HL-60 (cell line): ENCODE measurements at regions not wholly inside any gene's neighbourhood (a gene's known extent, or its start where the extent isn't known, plus 50 kb on each side); places are given as distances from the start of the nearest gene placed in this dataset.

ENCODE experiments used
- DNase-seq, 2 experiments: peaks; one replicate each; pipeline ENCODE4 v3.0.0-alpha.2; 2010 to 2020; ENCODE audit warnings: low read depth in 1 of 2, low spot score in 1 of 2
- H3K27ac ChIP-seq: fragments of 250-450 bp; sonication (Bioruptor Pico); replicated peaks from 2 replicates; pipeline ENCODE4 v1.5.1; 2020; ENCODE audit warnings: mild to moderate bottlenecking, moderate library complexity
- H3K27me3 ChIP-seq: fragments of 250-450 bp; sonication (Bioruptor Pico); 2 replicates; pipeline ENCODE4 v1.5.1; 2021; ENCODE audit warnings: mild to moderate bottlenecking, moderate library complexity; ENCODE audit not compliant: insufficient read depth, poor library complexity, severe bottlenecking
- H3K4me3 ChIP-seq: replicated peaks from 2 replicates; pipeline ENCODE4 v1.5.1; 2011; ENCODE audit warnings: mild to moderate bottlenecking, control low read depth, low read length; ENCODE audit not compliant: insufficient read depth
- GABPA ChIP-seq: IDR thresholded peaks from 2 replicates; pipeline ENCODE4 v1.6.1; 2012; ENCODE audit warnings: low read depth
- POLR2AphosphoS5 ChIP-seq: IDR thresholded peaks from 2 replicates; pipeline ENCODE4 v1.6.1; 2012; ENCODE audit warnings: low read depth
- SPI1 ChIP-seq: IDR thresholded peaks from 2 replicates; pipeline ENCODE4 v1.6.1; 2012; ENCODE audit warnings: low read depth, mild to moderate bottlenecking, borderline replicate concordance
- TF ChIP-seq, protein P1 (sequence below): IDR thresholded peaks from one replicate; pipeline ENCODE4 v1.5.1; 2011; ENCODE audit warnings: low read length, control low read depth, inconsistent platforms; ENCODE audit not compliant: insufficient read depth
- TF ChIP-seq, protein P2 (sequence below): IDR thresholded peaks from 2 replicates; pipeline ENCODE4 v1.6.1; 2012; ENCODE audit warnings: low read depth; ENCODE audit not compliant: insufficient replicate concordance

DNA sequence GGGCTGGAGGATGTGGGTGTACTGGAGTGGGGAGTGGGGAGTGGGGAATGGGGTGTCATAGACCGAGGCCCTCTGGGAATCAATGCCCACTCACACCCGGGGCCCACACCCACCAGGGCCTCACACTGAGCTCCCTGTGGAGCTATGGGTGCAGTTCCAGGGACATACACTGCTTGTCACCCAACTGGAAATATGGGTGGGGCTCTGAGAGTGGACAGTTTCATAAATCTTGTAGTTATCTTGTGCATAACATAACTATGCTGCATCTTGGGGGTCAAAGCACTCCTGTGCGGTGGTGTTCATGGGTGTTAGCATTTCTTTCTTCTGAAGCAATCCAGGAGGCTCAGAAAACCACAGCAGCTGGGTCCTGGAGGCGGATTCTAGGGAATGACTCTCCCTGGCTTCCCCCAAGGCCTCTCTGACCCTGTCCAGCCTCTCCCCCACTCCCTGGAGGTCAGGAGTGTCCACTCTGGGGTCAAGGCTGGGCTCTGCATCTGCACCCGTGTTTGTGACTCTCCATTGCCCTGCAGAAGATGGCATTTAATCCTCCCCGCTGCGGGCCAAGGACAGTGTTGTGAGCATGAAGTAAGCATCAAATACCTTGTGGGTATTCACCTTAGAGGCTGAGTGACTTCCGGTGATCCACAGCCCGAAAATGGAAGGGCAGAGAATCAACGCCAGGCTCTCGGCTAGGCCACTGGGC is 172.5 kb downstream of the CTTN start:
- H3K27me3 ChIP-seq, result no peaks in the 10 kb centered on the region
- TF ChIP-seq GABPA (no peak), SPI1 (no peak)
- no peak for DNase-seq

DNA sequence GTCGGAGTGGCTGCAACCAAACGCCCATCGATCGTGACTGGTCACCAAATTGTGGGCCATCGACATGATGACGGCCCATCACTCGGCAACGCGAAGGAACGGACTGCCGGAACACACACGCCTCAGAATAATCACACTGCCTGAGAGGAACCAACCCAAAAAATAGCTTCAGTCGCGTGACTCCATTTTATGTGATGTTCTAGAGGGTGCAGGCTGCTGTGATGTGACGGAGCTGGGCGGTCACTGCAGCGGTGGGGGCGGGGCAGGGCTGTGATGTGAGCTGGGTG is 174.6 kb downstream of the CTTN start:
- H3K4me3 ChIP-seq, result no peak overlapping the region
- no peak overlapping the region for H3K27ac ChIP-seq
- TF ChIP-seq SPI1, result no peak
- TF ChIP-seq, protein P1, sequence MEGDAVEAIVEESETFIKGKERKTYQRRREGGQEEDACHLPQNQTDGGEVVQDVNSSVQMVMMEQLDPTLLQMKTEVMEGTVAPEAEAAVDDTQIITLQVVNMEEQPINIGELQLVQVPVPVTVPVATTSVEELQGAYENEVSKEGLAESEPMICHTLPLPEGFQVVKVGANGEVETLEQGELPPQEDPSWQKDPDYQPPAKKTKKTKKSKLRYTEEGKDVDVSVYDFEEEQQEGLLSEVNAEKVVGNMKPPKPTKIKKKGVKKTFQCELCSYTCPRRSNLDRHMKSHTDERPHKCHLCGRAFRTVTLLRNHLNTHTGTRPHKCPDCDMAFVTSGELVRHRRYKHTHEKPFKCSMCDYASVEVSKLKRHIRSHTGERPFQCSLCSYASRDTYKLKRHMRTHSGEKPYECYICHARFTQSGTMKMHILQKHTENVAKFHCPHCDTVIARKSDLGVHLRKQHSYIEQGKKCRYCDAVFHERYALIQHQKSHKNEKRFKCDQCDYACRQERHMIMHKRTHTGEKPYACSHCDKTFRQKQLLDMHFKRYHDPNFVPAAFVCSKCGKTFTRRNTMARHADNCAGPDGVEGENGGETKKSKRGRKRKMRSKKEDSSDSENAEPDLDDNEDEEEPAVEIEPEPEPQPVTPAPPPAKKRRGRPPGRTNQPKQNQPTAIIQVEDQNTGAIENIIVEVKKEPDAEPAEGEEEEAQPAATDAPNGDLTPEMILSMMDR, result no peak
- TF ChIP-seq GABPA, result no peak
- TF ChIP-seq, protein P2, sequence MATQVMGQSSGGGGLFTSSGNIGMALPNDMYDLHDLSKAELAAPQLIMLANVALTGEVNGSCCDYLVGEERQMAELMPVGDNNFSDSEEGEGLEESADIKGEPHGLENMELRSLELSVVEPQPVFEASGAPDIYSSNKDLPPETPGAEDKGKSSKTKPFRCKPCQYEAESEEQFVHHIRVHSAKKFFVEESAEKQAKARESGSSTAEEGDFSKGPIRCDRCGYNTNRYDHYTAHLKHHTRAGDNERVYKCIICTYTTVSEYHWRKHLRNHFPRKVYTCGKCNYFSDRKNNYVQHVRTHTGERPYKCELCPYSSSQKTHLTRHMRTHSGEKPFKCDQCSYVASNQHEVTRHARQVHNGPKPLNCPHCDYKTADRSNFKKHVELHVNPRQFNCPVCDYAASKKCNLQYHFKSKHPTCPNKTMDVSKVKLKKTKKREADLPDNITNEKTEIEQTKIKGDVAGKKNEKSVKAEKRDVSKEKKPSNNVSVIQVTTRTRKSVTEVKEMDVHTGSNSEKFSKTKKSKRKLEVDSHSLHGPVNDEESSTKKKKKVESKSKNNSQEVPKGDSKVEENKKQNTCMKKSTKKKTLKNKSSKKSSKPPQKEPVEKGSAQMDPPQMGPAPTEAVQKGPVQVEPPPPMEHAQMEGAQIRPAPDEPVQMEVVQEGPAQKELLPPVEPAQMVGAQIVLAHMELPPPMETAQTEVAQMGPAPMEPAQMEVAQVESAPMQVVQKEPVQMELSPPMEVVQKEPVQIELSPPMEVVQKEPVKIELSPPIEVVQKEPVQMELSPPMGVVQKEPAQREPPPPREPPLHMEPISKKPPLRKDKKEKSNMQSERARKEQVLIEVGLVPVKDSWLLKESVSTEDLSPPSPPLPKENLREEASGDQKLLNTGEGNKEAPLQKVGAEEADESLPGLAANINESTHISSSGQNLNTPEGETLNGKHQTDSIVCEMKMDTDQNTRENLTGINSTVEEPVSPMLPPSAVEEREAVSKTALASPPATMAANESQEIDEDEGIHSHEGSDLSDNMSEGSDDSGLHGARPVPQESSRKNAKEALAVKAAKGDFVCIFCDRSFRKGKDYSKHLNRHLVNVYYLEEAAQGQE, result no peak
- no peak for TF ChIP-seq POLR2AphosphoS5
- H3K27me3 ChIP-seq, result no peaks in the 10 kb centered on the region
- DNase-seq, result no peak

More for the DNA sequence above, 172.5 kb downstream of the CTTN start:
- Histone ChIP-seq H3K27ac (no peak overlapping the region), H3K4me3 (no peak overlapping the region)

DNA sequence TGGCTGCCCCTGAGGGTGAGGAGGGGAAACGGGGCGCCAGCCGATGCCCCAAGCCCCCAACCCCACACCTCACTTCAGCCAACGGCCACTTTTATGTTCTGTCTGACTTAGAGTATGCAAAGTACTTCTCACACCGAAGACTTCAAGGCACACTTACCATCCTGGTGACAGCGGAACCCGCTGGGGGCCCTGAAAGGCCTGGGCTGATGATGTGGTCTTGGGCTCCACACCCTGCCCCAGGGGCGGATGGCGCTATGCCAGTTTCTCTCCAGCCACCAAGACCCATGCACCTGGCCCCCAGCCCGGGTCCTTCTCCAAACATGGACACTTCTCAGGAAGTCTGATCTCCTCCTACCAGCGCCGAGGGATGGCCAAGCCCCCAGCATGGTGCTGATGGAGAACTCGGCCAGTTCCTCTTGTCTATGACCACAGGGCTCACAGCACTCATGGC is 175.4 kb downstream of the CTTN start:
- no peak overlapping the region for H3K27ac ChIP-seq
- no peak for DNase-seq
- H3K27me3 ChIP-seq, result no peaks in the 10 kb centered on the region
- TF ChIP-seq, protein P2, result no peak
- H3K4me3 ChIP-seq, result no peak overlapping the region

DNA sequence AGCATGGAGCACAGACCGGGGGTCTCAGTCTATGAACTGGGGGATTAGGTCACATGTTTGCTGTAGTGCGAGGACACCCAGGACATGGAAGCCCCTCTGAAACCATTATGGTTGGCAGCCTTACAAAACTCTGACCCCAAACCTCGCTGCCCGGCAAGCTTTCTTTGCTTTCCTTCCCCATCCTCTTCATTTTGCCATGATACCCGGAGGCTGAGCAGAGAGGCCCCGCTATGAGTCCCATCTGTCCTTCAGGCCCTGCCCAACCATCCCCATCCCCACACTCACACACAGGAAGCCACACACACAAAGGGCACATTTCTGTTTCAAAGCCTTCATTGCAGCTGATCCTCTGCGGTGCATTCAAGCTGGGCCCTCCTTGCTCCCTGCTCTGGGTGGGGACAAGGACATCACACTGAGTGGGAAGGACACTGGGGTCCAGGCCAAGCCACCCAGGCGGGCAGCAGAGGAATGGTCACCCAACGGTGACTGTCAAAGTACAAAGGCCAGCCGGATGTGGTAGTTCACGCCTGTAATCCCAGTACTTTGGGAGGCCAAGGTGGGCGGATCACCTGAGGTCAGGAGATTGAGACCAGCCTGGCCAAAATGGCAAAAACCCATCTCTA is 176.5 kb downstream of the CTTN start:
- Histone ChIP-seq H3K27ac (no peak overlapping the region), H3K4me3 (no peak overlapping the region), H3K27me3 (no peaks in the 10 kb centered on the region)
- DNase-seq, result no peak
- TF ChIP-seq POLR2AphosphoS5, result no peak
- no peak for TF ChIP-seq GABPA
- TF ChIP-seq, protein P2, result no peak
- TF ChIP-seq SPI1, result no peak
- TF ChIP-seq, protein P1, result no peak
